ENCODE measurements at regions not wholly inside any gene's neighbourhood (a gene's known extent, or its start where the extent isn't known, plus 50 kb on each side); places are given as distances from the start of the nearest gene placed in this dataset.
A peak's percentile ranks its signal among the peaks of the same experiment; 100 is the strongest.
"Not testable (repeated sequence)": the region's sequence is repeated elsewhere in the genome, so short reads cannot be mapped to it uniquely, and the experiment has no call there.

GRCh38 chr9:39018107-39018506, 269.9 kb downstream of the CNTNAP3 start:
- not testable (repeated sequence) for DNase-seq (ENCODE audit: low read depth)

GRCh38 chr9:39015178-39015577, 272.8 kb downstream of the CNTNAP3 start:
- not testable (repeated sequence) for DNase-seq (ENCODE audit: low read depth)

GRCh38 chr9:39014805-39015123, 273.2 kb downstream of the CNTNAP3 start:
- not testable (repeated sequence) for DNase-seq (ENCODE audit: low read depth)

- DNase-seq (ENCODE audit: low read depth), result peak; percentile 15
These were observed 273.7 kb downstream of the CNTNAP3 start for GRCh38 chr9:39014096-39014804.

DNA sequence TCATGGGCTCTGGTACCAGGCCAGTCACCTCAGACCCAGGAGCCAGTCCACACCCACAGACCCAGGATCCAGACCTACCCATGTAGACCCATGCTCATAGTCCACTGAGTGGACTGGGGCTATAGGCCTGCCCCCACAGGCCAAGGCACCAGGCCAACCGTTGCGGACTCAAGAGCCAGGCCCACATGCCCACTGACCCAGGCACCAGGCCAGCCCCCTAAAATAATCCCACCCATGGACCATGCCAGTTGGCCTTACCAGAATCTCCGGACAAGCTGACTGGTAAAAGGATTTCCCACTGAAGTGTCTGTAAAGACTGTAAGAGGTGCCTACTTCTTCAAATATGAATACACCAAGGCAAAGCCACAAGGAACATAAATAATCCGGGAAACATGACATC, 278.2 kb downstream of the CNTNAP3 start:
- DNase-seq (ENCODE audit: low read depth), result not testable (repeated sequence)

DNA sequence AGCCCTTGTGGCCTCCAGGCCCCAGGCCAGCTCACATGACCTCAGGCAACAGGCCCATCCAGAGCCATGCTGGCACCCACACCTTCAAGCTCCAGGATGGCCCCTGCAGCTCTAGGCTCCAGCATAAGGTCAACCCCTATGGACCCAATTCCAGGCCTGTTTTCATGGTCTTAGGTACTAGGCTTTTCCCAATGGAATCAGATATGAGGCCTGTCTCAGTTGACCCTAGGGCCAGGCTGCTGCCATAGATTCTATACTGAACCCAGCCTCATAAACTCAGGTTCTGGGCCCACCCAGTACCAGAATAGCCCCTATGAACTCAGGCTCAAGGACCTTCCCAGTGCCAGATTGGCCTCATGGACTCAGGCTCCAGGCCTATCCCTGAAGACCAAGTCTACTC, 278.6 kb downstream of the CNTNAP3 start:
- not testable (repeated sequence) for DNase-seq (ENCODE audit: low read depth)

DNA sequence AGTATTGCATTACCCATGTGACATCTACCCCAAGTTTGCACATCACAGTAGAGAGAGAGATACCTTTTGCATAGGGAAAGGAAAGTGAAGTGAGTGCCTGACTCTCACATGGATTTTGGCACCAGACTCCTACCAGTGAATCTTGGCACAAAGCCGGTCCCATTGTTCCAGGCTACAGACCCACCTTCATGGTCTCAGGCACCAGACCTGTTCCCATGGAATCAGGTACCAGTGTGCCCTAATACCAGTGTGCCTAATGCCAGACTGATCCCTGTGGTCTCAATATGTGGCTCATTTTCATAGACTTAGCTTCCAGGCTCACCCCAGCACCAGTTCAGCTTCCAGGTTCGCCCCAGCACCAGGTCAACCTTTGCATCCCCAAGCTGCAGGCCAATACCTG, 279.1 kb downstream of the CNTNAP3 start:
- DNase-seq (ENCODE audit: low read depth), result not testable (repeated sequence)

DNA sequence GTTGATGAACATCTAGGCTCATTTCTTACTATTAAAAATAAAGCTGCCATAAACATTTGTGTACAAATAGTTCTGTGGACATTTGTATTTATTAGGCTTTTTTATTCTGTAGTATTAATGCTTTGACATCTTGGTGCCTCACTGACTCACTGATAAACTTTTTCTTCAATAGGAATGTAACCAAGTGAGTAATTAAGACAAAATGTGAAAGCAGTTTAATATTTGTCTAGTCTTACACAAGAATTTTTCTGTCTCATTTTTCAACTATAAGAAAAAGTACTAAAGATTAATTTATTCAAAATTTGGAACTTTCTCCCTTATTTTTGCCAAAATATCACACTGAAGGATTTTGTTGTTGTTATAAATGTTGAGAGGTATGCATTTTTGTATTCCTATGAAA, 282.2 kb downstream of the CNTNAP3 start:
- DNase-seq (ENCODE audit: low read depth), result not testable (repeated sequence)

DNA sequence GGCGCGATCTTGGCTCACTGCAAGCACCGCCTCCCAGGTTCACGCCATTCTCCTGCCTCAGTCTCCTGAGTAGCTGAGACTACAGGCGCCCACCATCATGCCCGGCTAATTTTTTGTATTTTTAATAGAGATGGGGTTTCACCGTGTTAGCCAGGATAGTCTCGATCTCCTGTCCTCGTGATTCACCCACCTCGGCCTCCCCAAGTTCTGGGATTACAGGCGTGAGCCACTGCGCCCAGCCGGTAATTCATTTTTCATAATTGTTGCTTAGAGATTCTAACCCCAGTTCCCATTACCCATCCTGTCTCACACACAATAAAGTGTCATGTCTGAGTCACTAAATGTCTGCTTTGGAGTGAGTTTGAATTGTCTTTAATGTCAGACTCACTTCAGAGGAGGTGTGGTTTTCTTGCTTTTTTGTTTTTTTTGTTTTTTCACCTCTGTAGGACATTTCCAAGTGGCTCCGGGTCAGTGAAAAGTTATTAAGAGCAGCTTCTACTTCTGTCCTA, 281.2 kb upstream of the FAM240B start:
- DNase-seq (ENCODE audit: low read depth), result peak; percentile 52

- DNase-seq (ENCODE audit: low read depth), result not testable (repeated sequence)
These were observed 279.3 kb upstream of the FAM240B start for GRCh38 chr9:38999277-38999676.

DNA sequence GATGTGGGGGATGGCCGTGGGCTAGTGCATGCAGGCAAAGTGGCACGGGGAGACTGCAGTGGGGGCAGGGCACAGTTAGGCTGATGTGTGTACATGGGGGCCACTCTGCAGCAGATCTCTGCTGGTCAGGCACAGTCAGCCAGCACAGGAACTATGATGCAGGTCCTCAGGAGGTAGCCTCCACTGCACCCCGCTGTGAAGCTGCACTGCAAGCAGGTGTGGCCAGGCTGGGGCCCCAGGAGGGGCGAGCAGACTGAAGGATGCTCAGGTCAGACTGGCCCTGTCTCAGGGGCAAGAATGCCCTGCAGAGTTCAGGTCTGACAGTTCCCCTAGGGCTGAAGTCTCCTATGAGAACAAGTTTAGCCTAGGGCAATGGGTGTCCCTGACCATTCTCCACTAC, 273.8 kb upstream of the FAM240B start:
- DNase-seq (ENCODE audit: low read depth), result not testable (repeated sequence)

DNA sequence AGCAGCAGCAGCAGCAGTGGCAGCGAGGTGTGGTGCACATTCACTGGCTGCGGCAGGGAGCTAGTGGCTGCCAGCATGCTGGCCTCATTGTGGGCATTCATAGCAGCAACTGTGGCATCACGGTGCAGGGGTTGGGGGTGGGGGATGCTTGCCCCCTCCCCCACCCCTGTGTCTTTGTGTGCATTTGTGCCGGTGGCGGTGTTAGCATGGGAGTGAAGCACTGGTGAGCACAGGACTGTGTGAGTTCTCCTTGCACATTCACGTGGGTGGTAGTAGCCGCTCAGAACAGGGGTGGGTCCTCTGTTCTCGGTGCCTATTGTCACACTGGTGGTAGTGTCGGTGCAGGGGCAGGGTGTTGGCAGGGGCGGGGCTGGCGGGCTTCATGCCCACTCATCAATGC, 273.2 kb upstream of the FAM240B start:
- not testable (repeated sequence) for DNase-seq (ENCODE audit: low read depth)

DNA sequence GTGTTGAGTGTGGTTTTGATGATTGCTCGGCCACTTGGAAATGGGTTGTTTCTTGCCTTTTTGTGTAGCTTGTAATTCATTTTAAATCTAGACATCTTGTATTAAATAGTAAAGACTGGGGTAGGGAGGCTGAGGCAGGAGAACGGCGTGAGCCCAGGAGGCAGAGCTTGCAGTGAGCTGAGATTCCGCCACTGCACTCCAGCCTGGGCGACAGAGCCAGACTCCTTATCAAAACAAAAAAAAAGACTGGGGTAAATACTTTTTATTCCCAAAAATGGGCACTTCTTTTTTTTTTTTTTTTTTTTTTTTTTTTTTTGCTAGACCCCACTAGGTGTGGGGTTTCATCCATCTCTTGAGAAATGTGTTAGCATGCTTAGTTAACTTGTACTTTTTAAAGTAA, 258.8 kb upstream of the FAM240B start:
- not testable (repeated sequence) for DNase-seq (ENCODE audit: low read depth)

DNA sequence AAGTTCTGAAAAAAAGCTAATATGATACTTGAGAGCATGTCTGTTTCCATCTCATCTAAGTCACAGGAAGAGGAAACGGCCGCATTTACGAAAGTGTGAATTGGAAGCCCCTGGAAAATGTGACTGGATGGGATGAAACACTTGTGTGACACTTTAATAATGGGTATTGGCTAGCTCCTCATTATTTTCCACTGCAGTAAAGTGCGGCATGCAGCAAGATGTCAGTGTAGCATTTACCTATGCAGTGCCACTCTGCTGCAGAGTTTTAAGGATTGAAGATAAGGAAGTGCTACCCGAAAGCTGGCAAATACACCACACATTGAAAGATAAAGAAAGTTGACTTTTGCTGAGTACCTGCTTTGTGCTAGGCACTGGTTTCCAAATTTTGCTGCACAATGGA, 249.5 kb upstream of the FAM240B start:
- not testable (repeated sequence) for DNase-seq (ENCODE audit: low read depth)

DNA sequence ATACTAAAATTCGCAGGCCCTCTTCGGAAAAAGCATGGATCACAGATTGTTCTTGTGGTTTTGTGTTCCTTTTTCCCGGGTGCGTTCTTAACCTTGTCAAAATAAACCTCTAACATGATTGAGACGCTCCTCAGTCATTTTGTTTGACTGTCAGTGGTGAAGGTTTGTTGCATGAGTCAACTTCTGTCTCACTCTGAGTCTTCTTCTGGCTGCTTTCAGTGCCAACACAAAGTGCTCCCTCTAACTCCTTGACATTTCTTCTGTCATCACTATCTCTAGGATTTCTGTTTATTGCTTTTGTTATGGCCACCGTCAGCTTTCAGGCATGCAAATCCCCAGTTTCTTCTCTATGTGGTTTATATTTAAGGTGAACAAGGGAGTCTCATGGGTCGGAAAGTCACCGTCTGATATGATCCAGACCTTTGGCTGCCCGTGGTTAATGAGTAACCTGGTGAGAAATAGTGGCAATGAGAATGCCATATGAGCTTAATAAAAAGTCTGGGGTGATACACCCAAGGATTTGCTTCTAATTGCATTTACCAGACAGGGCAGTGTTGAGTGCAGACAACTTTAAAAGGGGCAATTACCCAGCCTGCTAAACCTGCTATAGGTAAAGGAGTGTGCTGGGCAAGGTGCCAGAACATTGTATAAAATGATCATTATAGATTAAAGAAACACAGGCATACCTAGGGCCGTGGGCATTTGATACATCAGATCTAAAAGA, 248.9 kb upstream of the FAM240B start:
- DNase-seq (ENCODE audit: low read depth), result not testable (repeated sequence)

GRCh38 chr9:38967866-38968265, 247.9 kb upstream of the FAM240B start:
- not testable (repeated sequence) for DNase-seq (ENCODE audit: low read depth)

- not testable (repeated sequence) for DNase-seq (ENCODE audit: low read depth)
These were observed 247.4 kb upstream of the FAM240B start for GRCh38 chr9:38967285-38967684.

GRCh38 chr9:38959812-38960211, 239.9 kb upstream of the FAM240B start:
- not testable (repeated sequence) for DNase-seq (ENCODE audit: low read depth)

DNA sequence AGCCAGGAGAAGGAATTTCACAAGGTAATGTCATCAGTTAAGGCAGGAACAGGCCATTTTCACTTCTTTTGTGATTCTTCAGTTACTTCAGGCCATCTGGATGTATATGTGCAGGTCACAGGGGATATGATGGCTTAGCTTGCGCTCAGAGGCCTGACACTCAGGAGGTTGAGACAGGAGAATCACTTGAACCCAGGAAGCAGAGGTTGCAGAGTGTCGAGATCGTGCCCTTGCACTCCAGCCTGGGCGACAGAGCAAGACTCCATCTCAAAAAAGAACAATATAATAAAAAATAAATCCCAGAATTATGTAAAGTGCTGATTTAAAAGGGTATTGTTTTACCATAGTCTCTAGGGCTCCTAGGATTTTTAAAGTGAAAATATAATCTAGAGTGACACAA, 235.9 kb upstream of the FAM240B start:
- DNase-seq (ENCODE audit: low read depth), result not testable (repeated sequence)

DNA sequence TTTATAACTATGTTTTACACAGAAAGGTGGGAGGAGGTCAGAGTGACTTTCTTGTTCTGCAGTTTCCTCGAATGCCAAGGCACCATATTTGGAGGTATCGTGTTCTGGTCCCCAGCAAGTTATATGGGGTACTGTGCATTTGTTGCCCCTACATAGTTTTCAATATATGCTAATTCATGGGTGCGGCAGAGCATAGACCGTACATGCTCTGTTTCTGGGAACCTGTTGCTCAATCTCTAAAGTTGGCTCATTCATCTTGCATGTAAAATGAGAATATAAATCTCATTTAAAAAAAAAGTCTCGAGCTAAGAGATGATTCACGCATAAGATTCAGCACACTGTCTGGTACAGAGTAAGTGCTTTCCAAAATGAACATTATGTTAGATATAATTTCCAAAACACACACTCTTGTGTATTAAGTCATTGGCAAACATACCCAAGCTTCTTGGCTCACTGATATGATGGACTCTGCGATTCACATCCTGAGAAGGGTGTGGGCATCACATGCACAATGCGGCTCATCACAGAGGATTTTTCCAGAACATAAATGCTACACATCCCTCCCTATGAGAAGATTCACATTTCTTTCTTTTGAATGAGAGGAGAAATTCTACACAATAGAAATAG, 232.9 kb upstream of the FAM240B start:
- DNase-seq (ENCODE audit: low read depth), result not testable (repeated sequence)

GRCh38 chr9:38945929-38946570, 226.1 kb upstream of the FAM240B start:
- not testable (repeated sequence) for DNase-seq (ENCODE audit: low read depth)

DNA sequence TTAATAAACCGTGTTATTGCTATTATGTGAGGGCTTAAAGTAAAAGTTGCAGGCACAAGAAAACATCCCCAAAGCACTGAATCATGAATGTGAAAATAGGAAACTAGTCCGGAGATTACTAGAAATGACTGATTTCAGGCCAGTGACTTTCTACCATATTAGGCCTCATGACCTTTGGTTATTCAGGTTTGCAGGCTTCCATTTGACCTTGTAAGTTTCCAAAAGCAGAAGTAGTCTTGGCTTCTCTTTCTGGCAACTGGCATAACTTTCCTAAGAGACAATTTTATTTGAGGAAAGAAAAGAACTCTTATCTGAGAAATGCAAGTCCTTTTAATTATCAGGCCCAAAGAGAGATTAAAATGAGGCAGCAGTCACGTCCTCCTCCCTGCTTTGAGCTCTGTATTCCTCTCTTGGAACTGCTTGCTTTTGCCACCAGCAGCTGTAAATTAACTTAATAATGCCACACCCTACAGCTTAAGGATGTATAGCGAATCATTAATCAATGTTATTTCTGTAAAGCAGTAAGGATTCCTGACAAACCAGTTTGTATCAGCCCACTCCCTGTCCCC, 225.0 kb upstream of the FAM240B start:
- not testable (repeated sequence) for DNase-seq (ENCODE audit: low read depth)

Measured in M059J (cell line).